SW480 (cell line): ENCODE measurements at regions not wholly inside any gene's neighbourhood (a gene's known extent, or its start where the extent isn't known, plus 50 kb on each side); places are given as distances from the start of the nearest gene placed in this dataset.

Source experiments
- DNase-seq: peaks from one replicate; pipeline ENCODE4 v3.0.0-alpha.2; 2016; ENCODE audit warnings: low spot score

- no peak for DNase-seq
Observed at GRCh38 chr4:188197566-188197965, 58.3 kb downstream of the TRIML1 start.

GRCh38 chr4:188198982-188199792 lies 59.9 kb downstream of the TRIML1 start:
- no peak for DNase-seq

- no peak for DNase-seq
Observed at GRCh38 chr4:188201851-188202250, 62.6 kb downstream of the TRIML1 start.

GRCh38 chr4:188206783-188207182 lies 67.5 kb downstream of the TRIML1 start:
- DNase-seq = no peak

- DNase-seq = peak; percentile 62
Observed at GRCh38 chr4:188214861-188215260, 75.6 kb downstream of the TRIML1 start.

GRCh38 chr4:188218392-188218791 lies 79.2 kb downstream of the TRIML1 start:
- DNase-seq = no peak

GRCh38 chr4:188220006-188220405 lies 80.8 kb downstream of the TRIML1 start:
- no peak for DNase-seq

- DNase-seq = peak; percentile 46
Observed at GRCh38 chr4:188221090-188221489, 81.8 kb downstream of the TRIML1 start.

- no peak for DNase-seq
Observed at GRCh38 chr4:188228279-188228678, 89.0 kb downstream of the TRIML1 start.

GRCh38 chr4:188232428-188232827 lies 93.2 kb downstream of the TRIML1 start:
- DNase-seq = no peak

- no peak for DNase-seq
Observed at GRCh38 chr4:188242041-188242440, 102.8 kb downstream of the TRIML1 start.

- DNase-seq = no peak
Observed at GRCh38 chr4:188245651-188246050, 106.4 kb downstream of the TRIML1 start.

GRCh38 chr4:188246488-188246887 lies 107.2 kb downstream of the TRIML1 start:
- DNase-seq = peak; percentile 22

GRCh38 chr4:188254211-188254610 lies 115.0 kb downstream of the TRIML1 start:
- DNase-seq = no peak

- DNase-seq = no peak
Observed at GRCh38 chr4:188262464-188262863, 123.2 kb downstream of the TRIML1 start.

- DNase-seq = no peak
Observed at GRCh38 chr4:188263321-188263720, 124.1 kb downstream of the TRIML1 start.

GRCh38 chr4:188266386-188266785 lies 127.1 kb downstream of the TRIML1 start:
- DNase-seq = no peak

GRCh38 chr4:188268131-188268908 lies 129.1 kb downstream of the TRIML1 start:
- no peak for DNase-seq

- no peak for DNase-seq
Observed at GRCh38 chr4:188270273-188271069, 131.2 kb downstream of the TRIML1 start.

- DNase-seq = peak; percentile 8
Observed at GRCh38 chr4:188275686-188276085, 136.4 kb downstream of the TRIML1 start.

GRCh38 chr4:188279184-188279583 lies 139.9 kb downstream of the TRIML1 start:
- no peak for DNase-seq

GRCh38 chr4:188282471-188283232 lies 143.4 kb downstream of the TRIML1 start:
- DNase-seq = no peak
